ENCODE measurements at regions not wholly inside any gene's neighbourhood (a gene's known extent, or its start where the extent isn't known, plus 50 kb on each side); places are given as distances from the start of the nearest gene placed in this dataset.

- Histone ChIP-seq H3K9me3 (no peaks in the 10 kb centered on the region), H3K27me3 (no peaks in the 10 kb centered on the region), H3K27ac (replicated peaks in 1 of 4) (no peak overlapping the region), H3K36me3 (no peaks in the 10 kb centered on the region), H3K4me1 (peaks cover 8 to 23% (median 18%) of the 10 kb centered on the region in 4 donors), H3K4me3 (no peak overlapping the region)
- intact Hi-C loops (cut with DNase I), result no loop called here
- 92% methylated on average over 4 of the region's 4 CpGs for WGBS
- no peak for DNase-seq (ENCODE audit: extremely low spot score)
- no peak for TF ChIP-seq CTCF (IDR thresholded peaks at IDR 0.05)
- TF ChIP-seq EP300 (IDR thresholded peaks at IDR 0.05), result no peak
- TF ChIP-seq POLR2A (IDR thresholded peaks at IDR 0.05; ENCODE audit: low read depth), result no peak
- TF ChIP-seq POLR2AphosphoS5 (IDR thresholded peaks at IDR 0.05), result no peak
Observed at GRCh38 chr5:115388240-115388639, 91.8 kb upstream of the CCDC112 start.

GRCh38 chr5:115387816-115388215 is 91.4 kb upstream of the CCDC112 start:
- TF ChIP-seq EP300 (IDR thresholded peaks at IDR 0.05) (no peak), POLR2A (IDR thresholded peaks at IDR 0.05; ENCODE audit: low read depth) (no peak), CTCF (IDR thresholded peaks at IDR 0.05) (no peak), POLR2AphosphoS5 (IDR thresholded peaks at IDR 0.05) (no peak)
- H3K4me3 ChIP-seq, result no peak overlapping the region
- no peaks in the 10 kb centered on the region for H3K27me3 ChIP-seq
- H3K27ac ChIP-seq (replicated peaks in 1 of 4), result no peak overlapping the region
- peaks cover 4 to 19% (median 15%) of the 10 kb centered on the region in 4 donors for H3K4me1 ChIP-seq
- H3K9me3 ChIP-seq, result no peaks in the 10 kb centered on the region
- 100% methylated on average over 2 of the region's 2 CpGs for WGBS
- H3K36me3 ChIP-seq, result no peaks in the 10 kb centered on the region
- no peak for DNase-seq (ENCODE audit: extremely low spot score)
- intact Hi-C loops (cut with DNase I), result no loop called here

- intact Hi-C loops (cut with DNase I), result no loop called here
- no peak overlapping the region for H3K4me3 ChIP-seq
- 94% methylated on average over 2 of the region's 2 CpGs for WGBS
- no peaks in the 10 kb centered on the region for H3K9me3 ChIP-seq
- TF ChIP-seq POLR2AphosphoS5 (IDR thresholded peaks at IDR 0.05) (no peak), POLR2A (IDR thresholded peaks at IDR 0.05; ENCODE audit: low read depth) (no peak), EP300 (IDR thresholded peaks at IDR 0.05) (no peak), CTCF (IDR thresholded peaks at IDR 0.05) (no peak)
- DNase-seq (ENCODE audit: extremely low spot score), result no peak
- no peaks in the 10 kb centered on the region for H3K27me3 ChIP-seq
- no peak overlapping the region for H3K27ac ChIP-seq (replicated peaks in 1 of 4)
- peaks cover 4 to 19% (median 15%) of the 10 kb centered on the region in 4 donors for H3K4me1 ChIP-seq
- H3K36me3 ChIP-seq, result no peaks in the 10 kb centered on the region
Observed at GRCh38 chr5:115386657-115387056, 90.2 kb upstream of the CCDC112 start.

GRCh38 chr5:115384587-115385375 is 88.3 kb upstream of the CCDC112 start:
- DNase-seq (ENCODE audit: extremely low spot score), result no peak
- no peaks in the 10 kb centered on the region for H3K27me3 ChIP-seq
- intact Hi-C loops (cut with DNase I), result no loop called here
- no peak overlapping the region for H3K27ac ChIP-seq (replicated peaks in 1 of 4)
- TF ChIP-seq POLR2A (IDR thresholded peaks at IDR 0.05; ENCODE audit: low read depth), result no peak
- no peak for TF ChIP-seq CTCF (IDR thresholded peaks at IDR 0.05)
- TF ChIP-seq EP300 (IDR thresholded peaks at IDR 0.05), result no peak
- TF ChIP-seq POLR2AphosphoS5 (IDR thresholded peaks at IDR 0.05), result no peak
- no peak overlapping the region for H3K4me3 ChIP-seq
- WGBS, result 72% methylated on average over 1 of the region's 1 CpG
- H3K36me3 ChIP-seq, result no peaks in the 10 kb centered on the region
- H3K9me3 ChIP-seq, result no peaks in the 10 kb centered on the region
- peaks cover 4 to 16% (median 12%) of the 10 kb centered on the region in 4 donors for H3K4me1 ChIP-seq
